Colonic mucosa (tissue), 4 donors: ENCODE measurements at regions not wholly inside any gene's neighbourhood (a gene's known extent, or its start where the extent isn't known, plus 50 kb on each side); places are given as distances from the start of the nearest gene placed in this dataset.

Experiments
- DNase-seq: peaks from one replicate; pipeline ENCODE4 v3.0.0-alpha.2; 2020
- H3K27ac ChIP-seq: fragments of 200-600 bp; one replicate; pipeline ENCODE4 v1.8.0; 2021
- H3K27me3 ChIP-seq: fragments of 200-600 bp; one replicate; pipeline ENCODE4 v1.8.0; 2021
- H3K36me3 ChIP-seq: fragments of 200-600 bp; one replicate; pipeline ENCODE4 v1.8.0; 2021
- H3K4me1 ChIP-seq: fragments of 200-600 bp; one replicate; pipeline ENCODE4 v1.8.0; 2021; ENCODE audit warnings: mild to moderate bottlenecking
- H3K4me3 ChIP-seq: fragments of 200-600 bp; one replicate; pipeline ENCODE4 v1.8.0; 2021
- H3K9ac ChIP-seq, 2 donors: one replicate each; pipeline ENCODE4 v1.7.0; 2013; ENCODE audit warnings: control low read depth in 2 of 2, low read depth in 2 of 2, low read length in 2 of 2
- H3K9me3 ChIP-seq: fragments of 200-600 bp; one replicate; pipeline ENCODE4 v1.8.0; 2021
- CTCF ChIP-seq: fragments of 200-600 bp; IDR thresholded peaks from one replicate; pipeline ENCODE4 v1.8.0; 2022; ENCODE audit warnings: antibody characterized with exemption, mild to moderate bottlenecking
- intact Hi-C: fragments of 100-400 bp; cut with DNase I; formaldehyde crosslinking; loops from one replicate; pipeline ENCODE4 v1.14.1; 2022
- donor health status: healthy.
- donor health status: DM: no; HTN: no; CAD: no.
- donor health status: DM: no; HTN: no; CAD: no.

DNA sequence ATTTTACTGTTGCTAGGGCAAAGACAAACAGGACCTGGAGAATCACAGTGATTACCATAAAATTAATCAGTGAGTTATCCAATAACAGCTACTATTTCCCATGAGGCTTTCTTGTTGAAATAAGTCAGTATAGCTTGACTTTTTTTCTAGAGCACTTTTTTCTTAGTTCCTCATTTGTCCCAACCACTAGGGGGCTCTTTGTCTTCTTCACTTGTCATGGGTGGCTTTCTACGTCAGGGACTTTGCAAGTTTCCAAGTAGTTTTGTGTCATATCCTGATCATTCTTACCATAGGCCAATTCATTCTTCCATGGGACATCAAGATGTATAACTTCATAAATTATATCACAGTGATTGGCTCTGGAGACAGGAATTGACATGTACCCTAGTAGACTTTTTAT lies 1019.6 kb upstream of the PIK3C3 start:
- TF ChIP-seq CTCF = no peak
- H3K4me3 ChIP-seq = no peak overlapping the region
- H3K9ac ChIP-seq = no peak overlapping the region
- no peak for DNase-seq
- no peaks in the 10 kb centered on the region for H3K9me3 ChIP-seq
- intact Hi-C loops = loop anchor here (5.0 kb wide), 1 partner anchor 807 kb away; no protein-coding TSS in a partner anchor
- H3K4me1 ChIP-seq = no peaks in the 10 kb centered on the region
- H3K27ac ChIP-seq = no peak overlapping the region
- no peaks in the 10 kb centered on the region for H3K27me3 ChIP-seq
- no peaks in the 10 kb centered on the region for H3K36me3 ChIP-seq

DNA sequence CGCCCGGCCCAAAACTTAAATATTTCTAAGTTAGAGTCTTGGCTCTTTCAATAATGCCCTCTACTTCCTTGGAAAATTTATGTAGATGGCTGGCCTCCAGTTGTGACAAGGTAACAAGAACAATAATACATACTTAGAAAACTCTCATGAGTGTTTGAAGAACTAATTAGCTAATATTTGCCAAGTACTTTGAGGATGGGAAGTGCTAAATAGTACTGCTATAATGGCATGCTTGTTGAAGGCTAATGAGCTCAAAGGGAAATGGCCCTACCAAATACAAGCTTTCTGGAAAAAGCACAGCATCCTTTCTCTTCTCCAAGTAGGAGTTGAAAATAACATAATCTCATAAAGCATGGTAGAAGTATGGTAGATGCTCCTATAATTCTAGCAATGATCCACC lies 1022.2 kb upstream of the PIK3C3 start:
- no peak overlapping the region for H3K9ac ChIP-seq
- no peaks in the 10 kb centered on the region for H3K36me3 ChIP-seq
- no peaks in the 10 kb centered on the region for H3K9me3 ChIP-seq
- no peaks in the 10 kb centered on the region for H3K27me3 ChIP-seq
- no peak for TF ChIP-seq CTCF
- no peaks in the 10 kb centered on the region for H3K4me1 ChIP-seq
- no peak overlapping the region for H3K4me3 ChIP-seq
- no peak for DNase-seq
- no peak overlapping the region for H3K27ac ChIP-seq
- intact Hi-C loops = no loop called here

DNA sequence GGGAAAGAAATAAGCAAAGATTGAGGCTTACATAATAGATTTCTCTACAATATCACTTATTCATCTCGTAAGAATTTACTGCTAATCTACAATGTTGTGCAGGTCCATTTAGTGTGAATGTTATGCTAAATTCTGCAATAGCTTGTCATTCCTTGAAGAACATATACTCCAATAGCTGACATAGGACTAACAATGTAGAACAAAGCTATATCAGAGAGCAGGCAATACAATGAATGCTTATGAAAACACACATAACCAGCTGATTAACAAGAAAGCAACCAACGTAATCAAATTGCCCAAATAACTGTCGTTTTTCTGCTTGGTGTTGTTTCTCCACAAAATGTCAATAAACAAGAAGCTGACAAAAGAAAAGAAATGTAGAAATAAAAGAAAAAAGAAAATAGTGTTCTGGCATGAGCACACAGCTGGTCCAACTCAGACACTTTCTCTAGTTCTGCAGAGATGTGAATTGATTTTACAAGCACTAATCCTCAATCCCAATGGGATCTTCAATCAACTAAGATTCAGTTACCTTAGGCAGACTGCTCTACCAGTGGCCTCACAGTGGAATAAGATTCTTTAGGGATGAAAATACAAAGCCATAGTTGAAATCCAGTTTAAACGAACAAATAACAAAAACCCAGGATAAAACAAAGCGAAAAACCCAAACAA lies 1024.7 kb upstream of the PIK3C3 start:
- intact Hi-C loops = no loop called here
- Histone ChIP-seq H3K4me3 (no peak overlapping the region), H3K4me1 (no peaks in the 10 kb centered on the region), H3K36me3 (no peaks in the 10 kb centered on the region), H3K27ac (no peak overlapping the region), H3K27me3 (no peaks in the 10 kb centered on the region), H3K9ac (no peak overlapping the region), H3K9me3 (no peaks in the 10 kb centered on the region)
- no peak for DNase-seq
- no peak for TF ChIP-seq CTCF

DNA sequence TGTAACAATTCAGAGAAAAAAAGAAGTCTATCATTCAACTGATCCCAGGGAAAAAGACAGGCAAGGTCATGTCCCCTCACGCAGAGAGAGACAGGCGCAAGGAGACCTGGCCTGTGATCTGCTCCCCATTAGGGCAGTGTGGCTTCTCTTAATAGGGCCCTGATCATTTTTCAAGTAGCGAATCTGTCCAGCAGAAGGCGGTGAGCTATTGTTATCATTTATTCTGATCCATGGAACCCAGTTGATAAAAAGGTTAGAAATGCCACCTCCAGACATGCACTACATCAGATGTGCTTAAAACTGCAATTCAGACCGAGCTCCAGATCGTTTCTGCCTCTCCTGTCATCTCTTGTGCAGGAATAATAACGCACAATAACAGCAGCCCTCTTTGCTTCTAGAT lies 1025.6 kb upstream of the PIK3C3 start:
- no peaks in the 10 kb centered on the region for H3K36me3 ChIP-seq
- intact Hi-C loops = no loop called here

DNA sequence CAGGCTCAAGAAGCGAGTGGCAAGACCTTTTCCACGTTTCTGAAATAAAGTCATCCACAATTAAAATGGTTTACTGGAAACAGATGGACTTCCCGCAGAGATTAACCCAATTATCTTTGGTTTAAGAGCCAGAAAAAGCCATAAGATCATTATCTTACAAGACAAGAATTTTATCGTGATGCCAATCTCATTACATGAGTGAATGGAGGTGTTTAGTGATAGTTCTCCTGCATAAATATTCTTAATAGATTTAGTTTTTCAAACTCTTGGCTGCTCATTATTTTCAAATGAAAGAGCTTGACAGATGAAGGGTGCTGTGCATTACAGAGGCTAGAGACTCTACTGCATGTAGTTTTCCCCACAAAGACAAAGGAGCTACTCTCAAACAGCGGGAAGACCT lies 1028.4 kb upstream of the PIK3C3 start:
- Histone ChIP-seq H3K9ac (no peak overlapping the region), H3K27me3 (no peaks in the 10 kb centered on the region), H3K9me3 (no peaks in the 10 kb centered on the region), H3K4me1 (no peaks in the 10 kb centered on the region), H3K36me3 (no peaks in the 10 kb centered on the region), H3K4me3 (no peak overlapping the region), H3K27ac (no peak overlapping the region)
- TF ChIP-seq CTCF = no peak
- intact Hi-C loops = no loop called here
- no peak for DNase-seq

More for the DNA sequence above, 1025.6 kb upstream of the PIK3C3 start:
- Histone ChIP-seq H3K27ac (no peak overlapping the region), H3K9me3 (no peaks in the 10 kb centered on the region), H3K4me3 (no peak overlapping the region), H3K4me1 (no peaks in the 10 kb centered on the region), H3K27me3 (no peaks in the 10 kb centered on the region), H3K9ac (no peak overlapping the region)
- no peak for DNase-seq
- TF ChIP-seq CTCF = no peak
